OCI-LY1 (cell line): ENCODE measurements at regions not wholly inside any gene's neighbourhood (a gene's known extent, or its start where the extent isn't known, plus 50 kb on each side); places are given as distances from the start of the nearest gene placed in this dataset.

Source experiments
- H2AFZ ChIP-seq: fragments of 200-600 bp; sonication (generic), shearing (Covaris generic); 2 replicates; pipeline ENCODE4 v1.6.0; 2014; ENCODE audit warnings: antibody characterized with exemption, mild to moderate bottlenecking, low read length
- H3F3A ChIP-seq: fragments of 200-600 bp; sonication (generic), shearing (Covaris generic); 2 replicates; pipeline ENCODE4 v1.6.0; 2014; ENCODE audit warnings: mild to moderate bottlenecking, antibody characterized with exemption, low read length, moderate library complexity; ENCODE audit not compliant: insufficient read depth
- H3K27ac ChIP-seq: fragments of 200-600 bp; sonication (generic); 2 replicates; pipeline ENCODE4 v1.5.1; 2014; ENCODE audit warnings: low read length, mixed run types, mild to moderate bottlenecking, low read depth; ENCODE audit not compliant: poor library complexity, severe bottlenecking
- H3K27me3 ChIP-seq: fragments of 200-600 bp; sonication (generic); 2 replicates; pipeline ENCODE4 v1.6.0; 2014; ENCODE audit warnings: antibody characterized with exemption, mild to moderate bottlenecking, low read length, moderate library complexity; ENCODE audit not compliant: insufficient read depth
- H3K36me3 ChIP-seq: fragments of 200-600 bp; sonication (generic); 2 replicates; pipeline ENCODE4 v1.6.1; 2014; ENCODE audit warnings: mild to moderate bottlenecking, antibody characterized with exemption, low read length, moderate library complexity, mixed read lengths; ENCODE audit not compliant: insufficient read depth
- H3K4me1 ChIP-seq: fragments of 200-600 bp; sonication (generic); 2 replicates; pipeline ENCODE4 v1.5.1; 2014; ENCODE audit warnings: mild to moderate bottlenecking, low read length, moderate library complexity; ENCODE audit not compliant: insufficient read depth, severe bottlenecking
- H3K4me2 ChIP-seq: fragments of 200-600 bp; sonication (generic), shearing (Covaris generic); 2 replicates; pipeline ENCODE4 v1.6.1; 2014; ENCODE audit warnings: low read length
- H3K4me3 ChIP-seq: fragments of 200-600 bp; sonication (generic); 2 replicates; pipeline ENCODE4 v1.5.1; 2014; ENCODE audit warnings: low read length, low read depth, mild to moderate bottlenecking, mixed read lengths; ENCODE audit not compliant: poor library complexity, severe bottlenecking
- H3K79me2 ChIP-seq: fragments of 200-600 bp; shearing (Covaris generic); 2 replicates; pipeline ENCODE4 v1.6.1; 2016; ENCODE audit warnings: mixed run types, low read length, mixed read lengths; ENCODE audit not compliant: insufficient read depth
- H3K9ac ChIP-seq: fragments of 200-600 bp; sonication (generic), shearing (Covaris generic); 2 replicates; pipeline ENCODE4 v1.6.1; 2014; ENCODE audit warnings: mild to moderate bottlenecking, low read length, mixed read lengths
- H3K9me2 ChIP-seq: fragments of 200-600 bp; sonication (generic), shearing (Covaris generic); 2 replicates; pipeline ENCODE4 v1.6.1; 2014; ENCODE audit warnings: low read depth, mild to moderate bottlenecking, low read length, mixed read lengths
- H3K9me3 ChIP-seq: fragments of 200-600 bp; shearing (Covaris generic); 2 replicates; pipeline ENCODE4 v1.6.1; 2014; ENCODE audit warnings: low read length, mixed read lengths
- H4K20me1 ChIP-seq: fragments of 200-600 bp; sonication (generic), shearing (Covaris generic); 2 replicates; pipeline ENCODE4 v1.6.0; 2016; ENCODE audit warnings: mild to moderate bottlenecking, low read length; ENCODE audit not compliant: insufficient read depth
- CTCF ChIP-seq: fragments of 200-600 bp; sonication (generic), shearing (Covaris generic); IDR thresholded peaks from 2 replicates; pipeline ENCODE4 v1.5.1; 2017; ENCODE audit warnings: mild to moderate bottlenecking, antibody characterized with exemption, low read length, moderate library complexity, mixed read lengths
- EZH2 ChIP-seq: fragments of 200-600 bp; sonication (generic), shearing (Covaris generic); IDR thresholded peaks from 2 replicates; pipeline ENCODE4 v1.8.0; 2017; ENCODE audit warnings: borderline replicate concordance, mixed run types, mild to moderate bottlenecking, antibody characterized with exemption, low read length, moderate library complexity, mixed read lengths

GRCh38 chr1:214840356-214840755 lies 237.4 kb downstream of the CENPF start:
- H3K27ac ChIP-seq: no peak overlapping the region

GRCh38 chr1:214842856-214843255 lies 239.7 kb upstream of the KCNK2 start:
- Histone ChIP-seq H3K79me2 (no peaks in the 10 kb centered on the region), H3K9ac (no peak overlapping the region), H3F3A (no peaks in the 10 kb centered on the region), H3K9me3 (no peaks in the 10 kb centered on the region), H4K20me1 (no peaks in the 10 kb centered on the region), H3K4me1 (no peaks in the 10 kb centered on the region), H2AFZ (no peak overlapping the region), H3K27me3 (no peaks in the 10 kb centered on the region), H3K9me2 (no peaks in the 10 kb centered on the region), H3K27ac (no peak overlapping the region), H3K4me3 (no peak overlapping the region), H3K4me2 (no peak overlapping the region), H3K36me3 (no peaks in the 10 kb centered on the region)
- no peak for TF ChIP-seq CTCF
- TF ChIP-seq EZH2: no peak

More at GRCh38 chr1:214840356-214840755, 237.4 kb downstream of the CENPF start:
- Histone ChIP-seq H2AFZ (no peak overlapping the region), H3K9me3 (no peaks in the 10 kb centered on the region), H4K20me1 (no peaks in the 10 kb centered on the region), H3K27me3 (no peaks in the 10 kb centered on the region), H3K36me3 (no peaks in the 10 kb centered on the region), H3K4me2 (no peak overlapping the region), H3K9me2 (no peaks in the 10 kb centered on the region), H3K4me1 (no peaks in the 10 kb centered on the region), H3F3A (no peaks in the 10 kb centered on the region), H3K4me3 (no peak overlapping the region), H3K9ac (no peak overlapping the region), H3K79me2 (no peaks in the 10 kb centered on the region)
- TF ChIP-seq CTCF (no peak), EZH2 (no peak)

GRCh38 chr1:214843281-214843680 lies 239.3 kb upstream of the KCNK2 start:
- no peaks in the 10 kb centered on the region for H4K20me1 ChIP-seq

More at GRCh38 chr1:214843281-214843680, 239.3 kb upstream of the KCNK2 start:
- Histone ChIP-seq H3K4me3 (no peak overlapping the region), H3K36me3 (no peaks in the 10 kb centered on the region), H3K27me3 (no peaks in the 10 kb centered on the region), H3K4me1 (no peaks in the 10 kb centered on the region), H3K27ac (no peak overlapping the region), H3K9me2 (no peaks in the 10 kb centered on the region), H3K4me2 (no peak overlapping the region), H3K9ac (no peak overlapping the region), H3K79me2 (no peaks in the 10 kb centered on the region), H3K9me3 (no peaks in the 10 kb centered on the region), H3F3A (no peaks in the 10 kb centered on the region), H2AFZ (no peak overlapping the region)
- TF ChIP-seq CTCF (no peak), EZH2 (no peak)
